OCI-LY3 (cell line): ENCODE measurements at regions not wholly inside any gene's neighbourhood (a gene's known extent, or its start where the extent isn't known, plus 50 kb on each side); places are given as distances from the start of the nearest gene placed in this dataset.

Experiments
- H2AFZ ChIP-seq: fragments of 200-600, 300-600 bp; shearing (Covaris generic); 2 replicates; pipeline ENCODE4 v1.6.0; 2014; ENCODE audit warnings: antibody characterized with exemption, low read depth, low read length
- H3K27ac ChIP-seq: fragments of 200-600, 300-600 bp; sonication (generic); 2 replicates; pipeline ENCODE4 v1.5.1; 2014; ENCODE audit warnings: mild to moderate bottlenecking, low read length, moderate library complexity, mixed read lengths
- H3K27me3 ChIP-seq: fragments of 200-600, 300-600 bp; sonication (generic); 2 replicates; pipeline ENCODE4 v1.6.1; 2014; ENCODE audit warnings: low read depth, low read length, mixed read lengths
- H3K36me3 ChIP-seq: fragments of 200-600, 300-600 bp; sonication (generic); replicated peaks from 2 replicates; pipeline ENCODE3; 2014; ENCODE audit warnings: low read depth, low read length, mixed read lengths
- H3K4me1 ChIP-seq: fragments of 300-600, 200-600 bp; sonication (generic); 2 replicates; pipeline ENCODE4 v1.6.1; 2014; ENCODE audit warnings: low read length, mixed read lengths
- H3K4me2 ChIP-seq: fragments of 200-600, 300-600 bp; sonication (generic); 2 replicates; pipeline ENCODE4 v1.6.1; 2014; ENCODE audit warnings: low read length, mixed read lengths
- H3K4me3 ChIP-seq: fragments of 300-600, 200-600 bp; sonication (generic); 2 replicates; pipeline ENCODE4 v1.5.1; 2014; ENCODE audit warnings: antibody characterized with exemption, mild to moderate bottlenecking, low read length, moderate library complexity
- H3K79me2 ChIP-seq: fragments of 300-600, 200-600 bp; shearing (Covaris generic); 2 replicates; pipeline ENCODE4 v1.6.1; 2014; ENCODE audit warnings: mild to moderate bottlenecking, low read length, mixed read lengths
- H3K9ac ChIP-seq: fragments of 300-600, 200-600 bp; shearing (Covaris generic); 2 replicates; pipeline ENCODE4 v1.6.0; 2014; ENCODE audit warnings: mild to moderate bottlenecking, low read length, moderate library complexity
- H3K9me3 ChIP-seq: fragments of 200-600, 300-600 bp; shearing (Covaris generic); 2 replicates; pipeline ENCODE4 v1.6.1; 2014; ENCODE audit warnings: low read length, mixed read lengths; ENCODE audit not compliant: insufficient read depth
- H4K20me1 ChIP-seq: fragments of 200-600, 300-600 bp; sonication (generic); 2 replicates; pipeline ENCODE4 v1.6.1; 2016; ENCODE audit warnings: low read length, mixed read lengths; ENCODE audit not compliant: insufficient read depth
- EZH2phosphoT487 ChIP-seq: fragments of 200-600 bp; shearing (Covaris generic); IDR thresholded peaks from 2 replicates; pipeline ENCODE4 v1.6.1; 2018; ENCODE audit warnings: antibody characterized with exemption, mixed run types, low read depth
- TF ChIP-seq, protein P1 (sequence below): fragments of 200-600, 300-600 bp; sonication (generic); IDR thresholded peaks from 2 replicates; pipeline ENCODE4 v1.5.1; 2014; ENCODE audit warnings: antibody characterized with exemption, low read length, low read depth

GRCh38 chr22:47356511-47357011 is 594.1 kb downstream of the TBC1D22A start:
- Histone ChIP-seq H3K27me3 (peaks cover 8% of the 10 kb centered on the region), H3K9me3 (no peaks in the 10 kb centered on the region), H3K36me3 (no peaks in the 10 kb centered on the region), H2AFZ (no peak overlapping the region), H4K20me1 (no peaks in the 10 kb centered on the region), H3K79me2 (no peaks in the 10 kb centered on the region), H3K9ac (no peak overlapping the region), H3K27ac (no peak overlapping the region), H3K4me1 (no peaks in the 10 kb centered on the region), H3K4me3 (no peak overlapping the region), H3K4me2 (no peak overlapping the region)
- no peak for TF ChIP-seq EZH2phosphoT487
- TF ChIP-seq, protein P1, sequence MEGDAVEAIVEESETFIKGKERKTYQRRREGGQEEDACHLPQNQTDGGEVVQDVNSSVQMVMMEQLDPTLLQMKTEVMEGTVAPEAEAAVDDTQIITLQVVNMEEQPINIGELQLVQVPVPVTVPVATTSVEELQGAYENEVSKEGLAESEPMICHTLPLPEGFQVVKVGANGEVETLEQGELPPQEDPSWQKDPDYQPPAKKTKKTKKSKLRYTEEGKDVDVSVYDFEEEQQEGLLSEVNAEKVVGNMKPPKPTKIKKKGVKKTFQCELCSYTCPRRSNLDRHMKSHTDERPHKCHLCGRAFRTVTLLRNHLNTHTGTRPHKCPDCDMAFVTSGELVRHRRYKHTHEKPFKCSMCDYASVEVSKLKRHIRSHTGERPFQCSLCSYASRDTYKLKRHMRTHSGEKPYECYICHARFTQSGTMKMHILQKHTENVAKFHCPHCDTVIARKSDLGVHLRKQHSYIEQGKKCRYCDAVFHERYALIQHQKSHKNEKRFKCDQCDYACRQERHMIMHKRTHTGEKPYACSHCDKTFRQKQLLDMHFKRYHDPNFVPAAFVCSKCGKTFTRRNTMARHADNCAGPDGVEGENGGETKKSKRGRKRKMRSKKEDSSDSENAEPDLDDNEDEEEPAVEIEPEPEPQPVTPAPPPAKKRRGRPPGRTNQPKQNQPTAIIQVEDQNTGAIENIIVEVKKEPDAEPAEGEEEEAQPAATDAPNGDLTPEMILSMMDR, result no peak

GRCh38 chr22:47355776-47356510 is 593.5 kb downstream of the TBC1D22A start:
- H3K9me3 ChIP-seq, result no peaks in the 10 kb centered on the region
- TF ChIP-seq, protein P1, result no peak
- no peak for TF ChIP-seq EZH2phosphoT487

DNA sequence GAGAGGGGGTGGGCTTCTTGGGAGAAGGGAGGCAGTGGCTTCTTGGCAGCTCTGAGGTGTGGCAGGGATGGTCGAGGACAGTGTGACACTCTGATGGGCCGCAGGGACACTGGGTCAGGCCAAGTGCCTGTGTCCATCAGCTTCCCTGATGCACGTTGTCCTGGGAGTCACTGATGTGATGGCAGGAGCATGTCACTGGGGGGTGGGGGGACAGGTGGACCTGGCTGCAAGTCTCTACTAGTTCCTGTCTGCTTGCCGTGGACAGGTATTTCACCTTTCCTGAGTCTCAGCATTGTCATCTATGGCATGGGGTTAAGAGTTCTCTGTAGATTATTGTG is 592.9 kb downstream of the TBC1D22A start:
- Histone ChIP-seq H4K20me1 (no peaks in the 10 kb centered on the region), H3K79me2 (no peaks in the 10 kb centered on the region), H2AFZ (no peak overlapping the region), H3K4me3 (no peak overlapping the region), H3K36me3 (no peaks in the 10 kb centered on the region), H3K9me3 (no peaks in the 10 kb centered on the region), H3K9ac (no peak overlapping the region), H3K4me2 (no peak overlapping the region), H3K27ac (no peak overlapping the region), H3K27me3 (peaks cover 8% of the 10 kb centered on the region), H3K4me1 (no peaks in the 10 kb centered on the region)
- TF ChIP-seq, protein P1, result no peak
- TF ChIP-seq EZH2phosphoT487, result no peak

More at GRCh38 chr22:47355776-47356510, 593.5 kb downstream of the TBC1D22A start:
- Histone ChIP-seq H3K36me3 (no peaks in the 10 kb centered on the region), H3K79me2 (no peaks in the 10 kb centered on the region), H2AFZ (no peak overlapping the region), H3K9ac (no peak overlapping the region), H3K27me3 (peaks cover 8% of the 10 kb centered on the region), H3K4me3 (no peak overlapping the region), H4K20me1 (no peaks in the 10 kb centered on the region), H3K4me1 (no peaks in the 10 kb centered on the region), H3K4me2 (no peak overlapping the region), H3K27ac (no peak overlapping the region)

- peaks cover 7% of the 10 kb centered on the region for H3K27me3 ChIP-seq
- no peaks in the 10 kb centered on the region for H3K79me2 ChIP-seq
- no peak overlapping the region for H3K4me3 ChIP-seq
- H3K4me1 ChIP-seq, result no peaks in the 10 kb centered on the region
- no peak overlapping the region for H3K9ac ChIP-seq
- no peaks in the 10 kb centered on the region for H4K20me1 ChIP-seq
- H2AFZ ChIP-seq, result no peak overlapping the region
- no peaks in the 10 kb centered on the region for H3K9me3 ChIP-seq
- H3K36me3 ChIP-seq, result no peaks in the 10 kb centered on the region
- no peak overlapping the region for H3K27ac ChIP-seq
- TF ChIP-seq, protein P1, result no peak
- no peak for TF ChIP-seq EZH2phosphoT487
- H3K4me2 ChIP-seq, result no peak overlapping the region
These were observed 592.4 kb downstream of the TBC1D22A start for GRCh38 chr22:47354668-47355387.
